K562 (cell line): ENCODE measurements at regions not wholly inside any gene's neighbourhood (a gene's known extent, or its start where the extent isn't known, plus 50 kb on each side); places are given as distances from the start of the nearest gene placed in this dataset.

ENCODE experiments used
- CAMTA2 ChIP-seq: fragments of 250-450 bp; sonication (Bioruptor Pico); conservative IDR thresholded peaks from 2 replicates; pipeline ENCODE4 v1.5.1; 2022
- CBFB ChIP-seq: sonication (generic); formaldehyde crosslinking; IDR thresholded peaks from 2 replicates; pipeline ENCODE4 v1.4.0; 2020; ENCODE audit warnings: mild to moderate bottlenecking, missing genetic modification reagents
- CHD2 ChIP-seq: IDR thresholded peaks from 2 replicates; pipeline ENCODE4 v1.6.1; 2011; ENCODE audit warnings: low read depth, low read length
- DIDO1 ChIP-seq: fragments of 450-650 bp; IDR thresholded peaks from 2 replicates; pipeline ENCODE4 v1.6.1; 2016; ENCODE audit warnings: low read depth, missing biosample characterization, missing genetic modification characterization
- EP300 ChIP-seq: IDR thresholded peaks from 2 replicates; pipeline ENCODE4 v1.6.1; 2012; ENCODE audit warnings: low read length, improper control_type of control experiment
- HMG20B ChIP-seq: fragments of 250-450 bp; sonication (Bioruptor Pico); IDR thresholded peaks from 2 replicates; pipeline ENCODE4 v1.5.0; 2021; ENCODE audit warnings: mild to moderate bottlenecking
- ILF3 ChIP-seq: fragments of 450-650 bp; IDR thresholded peaks from 2 replicates; pipeline ENCODE4 v1.6.1; 2018; ENCODE audit warnings: antibody characterized with exemption, mild to moderate bottlenecking, moderate library complexity, borderline replicate concordance
- SRSF1 ChIP-seq: fragments of 200-400 bp; formaldehyde crosslinking; IDR thresholded peaks from 2 replicates; pipeline ENCODE4 v1.6.1; 2017; ENCODE audit warnings: mild to moderate bottlenecking, low read depth, low read length, moderate library complexity
- TCF7L2 ChIP-seq: fragments of 150-350 bp; IDR thresholded peaks from 2 replicates; pipeline ENCODE4 v1.6.1; 2016; ENCODE audit warnings: low read depth, mild to moderate bottlenecking, low read length, moderate library complexity
- TF ChIP-seq, protein P1 (sequence below): fragments of 450-650 bp; formaldehyde crosslinking; IDR thresholded peaks from 2 replicates; pipeline ENCODE4 v1.4.0; 2022; ENCODE audit warnings: missing genetic modification characterization
- TF ChIP-seq, protein P2 (sequence below), 3 experiments: IDR thresholded peaks in 2 of 3; conservative IDR thresholded peaks in 1 of 3; 2 replicates each; pipeline ENCODE4 v1.5.1; 2011 to 2012; ENCODE audit warnings: low read length in 3 of 3, mild to moderate bottlenecking in 3 of 3, control low read depth in 2 of 3, improper control_type of control experiment in 1 of 3, inconsistent platforms in 1 of 3, low read depth in 1 of 3, mixed read lengths in 1 of 3, moderate library complexity in 1 of 3; ENCODE audit not compliant: insufficient read depth in 2 of 3

GRCh38 chr3:187943677-187944389, 198.6 kb upstream of the BCL6 start:
- TF ChIP-seq EP300 = no peak
- no peak for TF ChIP-seq DIDO1
- no peak for TF ChIP-seq TCF7L2
- no peak for TF ChIP-seq SRSF1
- TF ChIP-seq CBFB (CRISPR knock-in tag) = no peak
- TF ChIP-seq CHD2 = no peak
- TF ChIP-seq HMG20B (CRISPR knock-in tag) = no peak
- TF ChIP-seq, protein P1, sequence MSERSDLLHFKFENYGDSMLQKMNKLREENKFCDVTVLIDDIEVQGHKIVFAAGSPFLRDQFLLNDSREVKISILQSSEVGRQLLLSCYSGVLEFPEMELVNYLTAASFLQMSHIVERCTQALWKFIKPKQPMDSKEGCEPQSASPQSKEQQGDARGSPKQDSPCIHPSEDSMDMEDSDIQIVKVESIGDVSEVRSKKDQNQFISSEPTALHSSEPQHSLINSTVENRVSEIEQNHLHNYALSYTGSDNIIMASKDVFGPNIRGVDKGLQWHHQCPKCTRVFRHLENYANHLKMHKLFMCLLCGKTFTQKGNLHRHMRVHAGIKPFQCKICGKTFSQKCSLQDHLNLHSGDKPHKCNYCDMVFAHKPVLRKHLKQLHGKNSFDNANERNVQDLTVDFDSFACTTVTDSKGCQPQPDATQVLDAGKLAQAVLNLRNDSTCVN = no peak
- TF ChIP-seq CAMTA2 (CRISPR knock-in tag) = no peak
- no peak for TF ChIP-seq ILF3
- TF ChIP-seq, protein P2, sequence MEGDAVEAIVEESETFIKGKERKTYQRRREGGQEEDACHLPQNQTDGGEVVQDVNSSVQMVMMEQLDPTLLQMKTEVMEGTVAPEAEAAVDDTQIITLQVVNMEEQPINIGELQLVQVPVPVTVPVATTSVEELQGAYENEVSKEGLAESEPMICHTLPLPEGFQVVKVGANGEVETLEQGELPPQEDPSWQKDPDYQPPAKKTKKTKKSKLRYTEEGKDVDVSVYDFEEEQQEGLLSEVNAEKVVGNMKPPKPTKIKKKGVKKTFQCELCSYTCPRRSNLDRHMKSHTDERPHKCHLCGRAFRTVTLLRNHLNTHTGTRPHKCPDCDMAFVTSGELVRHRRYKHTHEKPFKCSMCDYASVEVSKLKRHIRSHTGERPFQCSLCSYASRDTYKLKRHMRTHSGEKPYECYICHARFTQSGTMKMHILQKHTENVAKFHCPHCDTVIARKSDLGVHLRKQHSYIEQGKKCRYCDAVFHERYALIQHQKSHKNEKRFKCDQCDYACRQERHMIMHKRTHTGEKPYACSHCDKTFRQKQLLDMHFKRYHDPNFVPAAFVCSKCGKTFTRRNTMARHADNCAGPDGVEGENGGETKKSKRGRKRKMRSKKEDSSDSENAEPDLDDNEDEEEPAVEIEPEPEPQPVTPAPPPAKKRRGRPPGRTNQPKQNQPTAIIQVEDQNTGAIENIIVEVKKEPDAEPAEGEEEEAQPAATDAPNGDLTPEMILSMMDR (IDR thresholded peaks at IDR 0.05 in 2 of 3, conservative IDR thresholded peaks at IDR 0.05 in 1 of 3; ENCODE audit: insufficient read depth in 2 of 3, low read depth in 1 of 3, low read length in 3 of 3) = no peak
